ENCODE measurements at regions not wholly inside any gene's neighbourhood (a gene's known extent, or its start where the extent isn't known, plus 50 kb on each side); places are given as distances from the start of the nearest gene placed in this dataset.
"Not testable (repeated sequence)": the region's sequence is repeated elsewhere in the genome, so short reads cannot be mapped to it uniquely, and the experiment has no call there.

DNA sequence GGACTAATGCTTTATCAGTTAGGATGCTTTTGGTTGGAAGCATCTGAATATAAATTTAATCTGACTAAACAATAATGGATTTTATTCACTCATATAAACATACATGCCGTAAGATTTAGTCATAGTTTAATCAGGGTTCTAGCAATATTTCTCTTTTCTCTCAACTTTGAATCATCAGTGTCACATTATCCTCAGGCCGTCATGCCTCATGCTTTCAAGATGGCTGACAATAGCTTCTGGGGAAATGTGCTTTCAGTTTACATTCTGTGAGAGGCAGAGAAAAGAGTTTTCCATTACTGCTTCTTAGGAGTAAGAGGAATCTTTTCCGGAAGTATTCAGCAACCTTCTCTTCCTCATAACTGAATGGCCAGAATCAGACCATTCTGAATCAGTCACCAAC lies 162.2 kb downstream of the GJA1 start:
- no peak for DNase-seq

DNA sequence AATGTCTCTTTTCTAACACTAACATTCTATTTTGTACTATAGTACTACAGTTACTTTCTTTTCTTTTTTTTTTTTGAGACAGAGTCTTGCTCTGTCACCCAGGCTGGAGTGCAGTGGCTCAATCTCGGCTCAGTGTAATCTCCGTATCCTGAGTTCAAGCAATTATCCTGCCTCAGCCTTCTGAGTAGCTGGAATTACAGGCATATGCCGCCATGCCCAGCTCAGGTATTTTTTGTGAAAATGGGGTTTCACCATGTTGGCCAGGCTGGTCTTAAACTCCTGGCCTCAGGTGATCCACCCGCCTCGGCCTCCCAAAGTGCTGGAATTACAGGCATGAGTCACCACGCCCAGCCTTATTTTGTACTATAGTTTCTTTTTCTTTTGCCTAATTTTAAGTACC lies 163.9 kb downstream of the GJA1 start:
- DNase-seq = not testable (repeated sequence)

DNA sequence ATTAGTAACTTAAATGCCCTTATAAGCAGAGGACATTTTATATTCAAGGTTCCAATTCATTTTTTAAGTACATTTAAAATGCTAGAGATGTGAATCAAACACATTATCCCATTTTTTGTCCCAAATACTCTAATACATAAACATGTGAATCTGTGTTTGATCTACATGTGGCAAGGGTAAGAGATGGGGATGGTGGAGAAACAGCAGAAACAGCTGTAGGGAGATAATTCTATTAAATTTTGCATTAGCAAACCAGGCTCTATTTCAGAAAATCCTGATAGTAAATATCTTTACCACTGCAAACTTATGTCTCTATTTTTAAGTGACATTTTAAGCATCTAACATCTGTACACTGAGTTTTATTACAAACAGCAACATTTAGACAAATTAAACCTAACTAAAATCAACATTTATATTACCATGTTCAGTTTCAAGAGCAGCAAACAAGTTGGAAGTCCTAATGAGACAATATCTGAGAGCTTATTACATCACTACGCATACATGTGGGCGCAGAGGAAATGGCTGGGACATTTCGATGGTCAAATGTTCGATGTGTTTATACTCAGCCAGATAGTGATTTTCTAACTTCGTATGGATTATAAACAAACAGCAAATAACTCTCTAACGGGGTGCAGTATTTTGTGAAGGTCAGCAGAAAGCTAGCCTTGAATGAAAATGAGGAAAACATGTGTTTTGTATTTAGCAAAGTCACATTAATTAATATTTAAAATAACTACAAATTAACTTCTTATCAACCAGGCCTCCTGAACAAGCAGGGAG lies 165.1 kb downstream of the GJA1 start:
- DNase-seq = no peak

DNA sequence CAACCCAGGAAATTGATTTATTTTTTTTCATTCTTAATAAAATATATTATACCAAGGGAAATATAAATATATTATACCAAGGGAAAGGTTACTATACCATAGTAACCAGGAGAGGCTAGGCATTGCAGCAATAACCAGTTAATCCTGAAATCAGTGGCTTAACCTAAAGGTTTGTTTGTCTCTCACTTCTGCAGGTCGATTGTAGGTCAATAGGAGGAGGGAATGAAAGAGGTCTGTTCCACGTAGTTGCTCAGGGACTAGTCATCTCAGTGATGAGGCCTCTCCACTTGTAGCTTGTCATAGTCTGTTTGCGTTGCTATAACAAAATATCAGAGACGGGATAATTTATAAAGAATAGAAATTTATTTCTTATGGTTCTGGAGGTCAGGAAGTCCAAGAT lies 168.0 kb downstream of the GJA1 start:
- DNase-seq = no peak

DNA sequence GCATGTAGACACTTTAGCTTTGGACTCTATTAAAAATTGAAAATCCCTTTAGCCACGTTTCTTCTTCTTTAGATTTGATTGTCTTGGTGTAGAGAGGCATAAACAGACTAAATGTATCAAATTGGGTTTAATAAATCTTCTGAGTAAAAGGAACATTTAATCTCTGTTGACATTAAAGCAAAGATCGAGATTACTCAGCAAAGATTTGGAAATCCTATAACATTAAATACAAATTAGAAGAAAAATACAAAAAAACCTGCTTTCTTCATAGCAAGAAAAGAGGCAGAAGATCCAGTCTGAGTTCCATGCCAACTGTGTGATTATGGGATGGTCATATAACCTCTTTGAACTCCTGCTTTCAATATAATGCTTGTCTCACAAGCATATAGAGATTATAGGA lies 172.3 kb downstream of the GJA1 start:
- no peak for DNase-seq

DNA sequence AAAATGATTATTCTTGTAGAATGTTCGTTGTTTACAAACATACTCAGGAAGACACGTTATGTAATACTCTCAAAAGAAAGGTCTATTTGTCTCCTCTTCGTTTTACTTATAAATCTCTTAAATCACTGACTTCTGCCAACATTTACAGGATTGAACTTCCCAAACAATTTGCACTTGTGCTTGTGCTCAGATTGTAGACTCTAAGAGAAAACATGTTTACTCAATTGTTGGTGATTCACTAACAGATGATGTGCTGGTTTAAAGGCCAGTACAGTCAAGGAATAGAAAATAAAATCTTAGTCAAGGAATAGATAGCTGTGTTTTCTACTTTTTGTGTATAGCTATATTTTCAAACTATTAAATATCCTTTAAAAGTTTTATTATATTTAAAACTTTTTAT lies 172.8 kb downstream of the GJA1 start:
- DNase-seq = no peak

DNA sequence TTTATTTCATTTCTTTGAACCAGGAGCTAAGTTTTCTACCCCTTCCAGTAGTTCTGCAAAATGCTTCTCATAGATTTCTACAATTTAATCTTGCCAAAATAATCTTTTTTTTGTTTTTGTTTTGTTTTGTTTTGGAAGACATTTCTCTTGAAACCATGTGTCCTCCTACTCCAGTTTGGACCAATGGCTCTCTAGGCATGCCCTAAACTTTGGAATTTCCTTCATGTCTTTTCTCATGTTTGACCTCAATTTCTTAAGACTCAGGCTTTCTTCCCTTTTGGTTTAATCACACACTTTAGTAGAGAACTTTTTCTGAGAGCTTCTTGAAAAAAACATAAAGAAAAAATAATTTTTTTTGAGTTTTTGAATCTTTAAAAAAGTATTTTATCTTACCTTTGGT lies 173.8 kb downstream of the GJA1 start:
- DNase-seq = no peak

DNA sequence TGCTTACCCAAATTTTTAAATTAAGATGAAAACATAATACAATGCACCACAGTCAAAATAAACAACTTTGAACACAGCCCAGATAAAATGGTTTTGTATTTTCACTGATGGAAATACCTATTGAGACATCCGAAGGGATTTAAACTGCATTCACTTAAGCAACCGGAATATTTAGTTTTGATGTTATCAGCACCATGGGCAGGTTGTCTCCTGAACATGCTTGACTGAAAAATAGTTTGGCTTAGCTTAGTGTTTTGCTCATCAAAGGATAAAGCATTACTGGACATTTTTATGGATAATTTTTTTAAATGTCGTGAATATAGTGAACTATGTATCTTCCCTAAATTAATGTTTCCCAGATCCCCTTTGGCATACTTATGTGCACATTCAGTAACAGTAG lies 177.5 kb downstream of the GJA1 start:
- DNase-seq = no peak

DNA sequence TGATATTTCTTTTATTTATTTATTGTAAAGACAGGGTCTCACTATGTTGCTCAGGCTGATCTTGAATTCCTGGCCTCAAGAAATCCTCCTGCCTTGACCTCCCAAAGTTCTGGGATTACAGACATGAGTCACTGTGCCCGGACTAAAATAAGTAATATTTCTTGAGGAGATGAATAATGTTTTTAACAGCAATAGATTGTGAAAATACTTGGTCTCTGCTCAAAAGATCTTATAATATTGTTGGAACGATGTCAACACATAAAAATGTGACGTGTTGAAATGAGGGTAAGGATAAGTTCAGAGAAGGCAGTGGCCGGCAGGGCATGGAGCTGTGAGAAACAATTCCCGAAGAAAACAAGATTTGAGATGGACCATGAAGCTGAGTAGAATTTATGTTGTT lies 178.7 kb downstream of the GJA1 start:
- DNase-seq = no peak

DNA sequence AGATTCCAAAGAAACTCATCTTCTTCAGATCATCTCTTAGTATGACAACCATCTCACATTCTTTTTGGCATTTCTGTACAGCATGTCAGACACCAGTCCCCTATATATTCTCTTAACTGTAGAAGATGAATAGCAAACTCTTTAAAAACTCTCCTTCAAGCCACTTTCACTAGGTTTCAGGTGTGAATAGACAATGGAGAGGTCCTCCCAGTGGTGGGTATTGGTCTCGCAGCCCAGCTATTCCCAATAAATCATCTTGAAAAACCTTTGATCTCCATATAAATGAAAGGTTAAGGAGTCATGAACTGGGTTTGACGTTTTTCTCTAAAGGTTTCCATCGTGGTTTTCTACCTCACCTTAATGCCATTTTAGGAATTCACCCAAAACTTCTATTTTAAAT lies 180.0 kb downstream of the GJA1 start:
- no peak for DNase-seq

DNA sequence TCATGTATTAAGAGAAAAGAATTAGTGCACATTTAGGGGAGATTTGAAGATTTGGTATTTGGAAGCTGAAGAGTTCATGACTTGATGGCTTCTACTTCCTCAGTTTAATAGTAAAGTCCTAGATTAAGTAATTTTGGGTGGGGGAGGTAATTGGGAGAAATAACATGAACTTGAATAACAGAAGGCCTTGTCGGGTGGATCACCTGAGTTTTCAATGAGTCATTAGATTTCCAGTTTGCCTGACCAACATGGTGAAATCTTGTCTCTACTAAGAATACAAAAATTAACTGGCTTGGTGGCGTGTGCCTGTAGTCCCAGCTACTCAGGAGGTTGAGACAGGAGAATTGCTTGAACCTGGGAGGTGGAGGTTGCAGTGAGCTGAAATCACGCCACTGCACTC lies 181.0 kb downstream of the GJA1 start:
- no peak for DNase-seq

DNA sequence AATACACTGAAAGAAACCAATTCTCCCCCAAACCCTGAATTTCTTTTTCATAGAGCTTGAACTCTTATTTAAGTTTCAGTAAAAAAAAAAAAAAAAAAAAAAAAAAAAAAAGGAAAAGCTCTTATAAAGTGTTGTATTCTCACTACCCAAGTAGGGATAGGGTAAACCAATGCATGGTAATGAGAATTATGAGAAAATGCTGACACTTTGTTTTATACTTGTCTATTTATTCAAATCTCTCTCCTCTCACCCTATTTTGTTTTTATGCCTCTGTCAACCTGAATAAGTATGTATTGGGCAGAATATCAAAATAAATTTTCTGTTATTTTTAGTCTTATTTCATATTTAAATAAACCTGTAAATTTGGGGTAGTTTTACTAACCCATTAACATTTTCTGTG lies 181.9 kb downstream of the GJA1 start:
- DNase-seq = no peak

DNA sequence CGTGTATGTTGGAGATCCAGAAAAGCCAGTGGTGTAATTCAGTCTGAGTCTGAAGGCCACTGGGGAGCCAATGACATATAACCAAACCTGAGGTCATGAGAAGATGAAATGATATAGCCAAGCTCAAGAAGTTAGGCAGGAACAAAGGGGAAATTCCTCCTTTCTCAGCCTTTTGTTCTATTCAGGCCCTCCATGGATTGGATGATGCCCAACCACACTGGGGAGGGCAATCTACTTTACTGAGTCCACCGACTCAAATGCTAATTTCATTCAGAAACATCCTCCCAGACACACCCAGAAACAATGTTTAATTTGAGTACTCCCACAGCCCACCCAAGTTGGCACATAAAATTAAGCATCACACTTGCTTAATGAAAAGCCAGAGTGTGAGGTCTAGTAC lies 183.6 kb downstream of the GJA1 start:
- DNase-seq = no peak

DNA sequence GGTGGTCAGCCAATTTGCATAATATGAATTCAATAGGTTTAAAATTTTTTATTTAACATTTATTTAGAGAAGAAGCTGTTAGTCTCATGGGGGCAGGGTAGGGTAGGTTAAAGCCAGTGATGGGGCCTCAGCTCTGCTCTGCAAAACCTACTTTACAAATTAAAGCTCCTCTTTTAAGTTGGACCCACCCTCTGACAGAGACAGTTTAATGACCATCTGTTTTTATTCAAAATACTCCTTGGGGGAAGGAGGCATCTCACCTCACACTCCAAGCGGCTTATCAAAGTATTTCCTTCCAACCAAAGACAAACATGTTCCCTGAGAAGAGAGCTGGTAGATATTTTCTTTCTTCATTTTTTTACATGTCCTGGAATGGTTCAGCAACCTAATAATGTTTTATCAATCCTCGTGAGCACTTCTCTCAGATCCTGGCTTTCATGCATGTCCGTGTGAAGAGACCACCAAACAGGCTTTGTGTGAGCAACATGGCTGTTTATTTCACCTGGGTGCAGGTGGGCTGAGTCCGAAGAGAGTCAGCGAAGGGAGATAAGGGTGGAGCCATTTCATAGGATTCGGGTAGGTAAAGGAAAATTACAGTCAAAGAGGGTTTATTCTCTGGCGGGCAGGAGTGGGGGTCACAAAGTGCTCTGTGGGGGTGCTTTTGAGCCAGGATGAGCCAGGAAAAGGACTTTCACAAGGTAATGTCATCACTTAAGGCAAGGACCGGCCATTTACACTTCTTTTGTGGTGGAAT lies 184.7 kb downstream of the GJA1 start:
- no peak for DNase-seq

DNA sequence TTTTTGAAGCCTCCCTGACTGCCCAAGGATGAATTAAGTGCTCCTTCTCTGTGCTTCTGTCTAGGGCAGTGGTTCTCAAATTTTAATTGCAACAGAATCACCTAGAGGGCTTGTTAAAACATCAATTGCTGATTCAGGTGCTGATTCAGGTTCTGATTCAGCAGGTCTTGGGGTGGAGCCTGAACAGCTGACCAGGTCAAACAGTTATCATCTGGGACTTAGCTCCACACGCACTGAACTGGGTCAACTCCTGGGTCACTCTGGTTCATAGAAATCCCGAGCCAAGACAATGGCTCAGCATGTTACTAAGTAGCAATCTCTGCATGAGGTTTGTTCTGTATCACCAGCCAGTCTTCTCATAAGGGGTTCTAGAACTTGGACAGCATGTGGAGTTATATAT lies 192.3 kb downstream of the GJA1 start:
- DNase-seq = no peak

DNA sequence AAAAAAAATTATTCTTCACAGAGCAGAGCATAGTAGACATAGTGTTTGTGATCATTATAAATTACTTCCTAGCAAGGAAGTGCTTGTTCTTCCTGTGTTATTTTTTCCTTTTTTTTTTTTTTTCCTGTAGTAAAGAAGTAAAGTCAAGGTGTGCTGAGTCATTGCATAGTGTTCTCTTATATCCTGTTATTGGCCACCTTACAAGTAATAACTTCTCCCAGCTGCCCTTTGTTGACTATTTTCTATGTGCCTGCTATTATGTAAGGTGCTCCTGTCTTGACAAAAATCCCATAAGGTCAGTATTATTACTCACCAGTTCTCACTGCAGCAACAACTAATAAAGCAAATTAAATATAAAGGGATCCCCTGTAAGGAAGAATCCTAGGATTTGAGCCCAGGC lies 195.3 kb downstream of the GJA1 start:
- DNase-seq = no peak

DNA sequence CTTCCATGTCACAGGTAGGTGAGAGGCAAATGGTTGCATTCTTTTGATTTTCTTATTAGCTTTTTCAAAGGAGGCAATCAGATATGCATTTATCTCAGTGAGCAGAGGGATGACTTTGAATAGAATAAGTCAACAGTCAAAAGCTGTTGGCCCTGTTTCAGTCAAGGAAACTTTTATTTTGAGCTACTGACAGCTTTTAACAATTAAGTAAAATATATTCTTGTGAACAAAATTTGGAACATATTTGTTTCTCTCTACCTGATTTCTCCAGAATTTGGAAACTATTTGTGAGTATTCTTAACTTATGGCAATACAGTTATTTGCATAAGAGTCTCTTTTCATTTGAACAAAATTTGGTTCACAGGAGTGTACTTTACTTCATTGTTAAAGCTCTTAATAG lies 196.3 kb downstream of the GJA1 start:
- DNase-seq = not testable (repeated sequence)

DNA sequence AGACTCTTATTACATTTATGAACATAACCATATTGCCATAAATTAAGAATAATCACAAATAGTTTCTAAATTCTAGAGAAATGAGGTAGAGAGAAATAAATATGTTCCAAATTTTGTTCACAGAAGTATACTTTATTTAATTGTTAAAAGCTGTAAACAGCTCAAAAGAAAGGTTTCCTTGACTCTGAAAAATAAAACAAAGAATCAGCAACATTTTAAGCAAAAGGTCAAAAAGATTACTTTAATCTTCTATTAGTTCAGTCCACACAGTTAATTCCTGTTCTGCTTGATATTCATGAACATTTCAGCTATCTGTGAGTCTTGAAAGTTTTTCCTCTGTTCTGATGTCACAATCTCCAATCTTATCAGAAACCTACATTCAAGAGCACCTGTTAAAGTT lies 197.9 kb downstream of the GJA1 start:
- no peak for DNase-seq

DNA sequence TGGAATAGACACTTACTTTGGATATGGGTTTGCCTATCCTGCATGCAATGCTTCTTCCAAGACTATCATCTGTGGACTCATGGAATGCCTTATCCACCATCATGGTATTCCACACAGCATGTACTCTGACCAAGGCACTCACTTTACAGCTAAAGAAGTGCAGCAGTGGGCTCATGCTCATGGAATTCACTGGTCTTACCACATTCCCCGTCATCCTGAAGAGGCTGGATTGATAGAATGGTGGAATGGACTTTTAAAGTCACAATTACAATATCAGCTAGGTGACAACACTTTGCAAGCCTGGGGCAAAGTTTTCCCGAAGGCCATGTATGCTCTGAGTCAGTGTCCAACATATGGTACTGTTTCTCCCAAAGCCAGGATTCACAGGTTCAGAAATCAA lies 199.1 kb downstream of the GJA1 start:
- DNase-seq = not testable (repeated sequence)

DNA sequence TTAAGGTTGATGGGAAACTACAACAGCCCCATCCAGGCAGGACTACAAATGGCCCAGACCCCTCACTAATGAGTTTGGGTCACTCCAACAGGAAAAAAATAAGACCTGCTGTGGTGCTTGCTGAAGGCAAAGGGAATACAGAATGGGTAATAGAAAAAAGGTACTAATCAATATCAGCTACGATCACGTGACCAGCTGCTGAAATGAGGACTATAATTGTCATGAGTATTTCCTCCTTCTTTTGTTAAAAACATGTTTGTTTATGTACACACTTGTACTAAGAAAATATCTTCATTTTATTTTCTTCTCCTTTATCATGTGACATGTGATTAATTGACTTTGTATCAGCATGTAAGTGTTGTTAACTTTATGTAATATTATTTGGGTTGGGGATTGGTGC lies 199.9 kb downstream of the GJA1 start:
- DNase-seq = no peak

DNA sequence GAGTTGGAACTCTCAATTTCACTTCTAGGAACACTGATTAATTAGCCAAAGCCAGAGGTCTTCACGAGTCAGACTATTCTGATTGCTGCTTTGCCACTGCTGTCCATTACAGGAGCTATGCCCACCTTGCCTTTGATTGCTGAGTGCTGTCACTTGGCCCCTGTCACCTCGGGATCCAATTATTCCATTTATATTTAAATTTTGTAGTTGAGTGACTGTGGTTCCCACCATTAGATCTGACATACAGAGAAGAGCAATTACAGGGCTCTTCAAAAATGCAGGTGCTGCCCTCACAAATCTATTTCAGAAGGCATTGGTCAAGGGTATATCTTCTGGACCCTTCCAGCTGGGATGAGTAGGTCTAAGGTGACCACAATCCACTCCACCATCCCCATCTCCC lies 200.8 kb downstream of the GJA1 start:
- not testable (repeated sequence) for DNase-seq

DNA sequence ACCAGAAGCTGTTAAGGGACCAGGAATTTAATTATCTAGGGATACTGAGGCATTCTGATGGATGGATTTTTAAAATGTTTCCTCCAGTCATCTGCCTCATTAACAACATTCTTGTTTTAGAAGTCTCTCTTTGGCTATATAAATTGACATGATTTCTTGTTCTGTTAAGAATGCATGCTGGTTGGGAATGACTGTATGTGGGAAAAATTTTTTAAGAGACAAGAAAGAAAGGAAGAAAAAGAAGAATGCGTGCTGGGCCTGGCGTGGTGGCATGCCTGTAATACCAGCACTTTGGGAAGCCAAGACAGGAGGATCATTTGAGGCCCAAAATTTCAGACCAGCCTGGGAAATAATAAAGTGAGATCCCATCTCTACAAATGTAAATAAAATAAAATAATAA lies 203.6 kb downstream of the GJA1 start:
- no peak for DNase-seq

DNA sequence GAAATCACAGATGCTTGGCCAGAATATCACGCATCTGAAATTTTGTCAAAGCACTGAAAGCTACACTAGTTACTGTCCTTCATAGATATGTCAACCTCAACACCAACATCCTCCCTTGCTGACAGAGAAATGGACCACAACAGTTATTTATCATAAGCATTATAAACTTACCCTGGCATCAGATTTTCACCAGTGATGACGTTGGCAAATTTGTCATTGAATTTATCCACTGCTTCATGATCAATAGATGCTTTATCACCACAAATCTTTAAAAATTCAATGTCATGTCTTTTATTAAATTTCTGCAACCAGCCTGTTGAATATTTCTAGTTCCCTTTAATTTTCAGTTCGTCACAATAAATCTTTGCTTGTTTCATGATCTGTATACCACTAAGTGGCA lies 205.7 kb downstream of the GJA1 start:
- DNase-seq = no peak

DNA sequence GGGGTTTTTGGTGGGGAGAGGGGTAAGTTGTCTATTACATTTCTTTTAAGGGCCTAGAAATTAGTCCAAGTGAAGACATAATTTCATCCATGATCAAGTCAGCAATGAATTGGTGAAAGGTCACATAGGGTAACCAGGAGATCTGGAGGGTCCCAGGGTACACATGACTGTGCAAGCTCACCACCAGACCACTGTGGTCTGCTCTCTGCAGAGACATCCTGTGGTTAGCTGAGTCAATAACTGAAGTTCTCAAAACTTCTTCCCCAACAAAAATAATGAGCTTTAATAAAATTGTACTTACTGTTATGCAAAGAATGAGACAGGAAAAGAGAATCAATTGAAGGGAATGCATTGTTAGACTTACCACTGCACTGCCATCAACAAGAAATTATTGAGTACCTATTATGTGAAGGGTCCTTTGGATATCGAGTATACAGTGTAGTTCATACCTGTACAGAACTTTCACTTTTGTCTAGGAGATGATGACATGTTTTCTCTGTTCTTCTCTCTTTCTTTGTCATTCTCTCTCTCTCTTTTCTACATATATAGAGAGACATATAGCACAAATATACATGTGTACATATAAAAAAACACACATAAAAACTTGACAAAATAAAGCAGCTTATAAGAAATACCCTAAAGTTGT lies 209.8 kb downstream of the GJA1 start:
- no peak for DNase-seq
